Esophagus squamous epithelium (tissue), 5 donors: ENCODE measurements at regions not wholly inside any gene's neighbourhood (a gene's known extent, or its start where the extent isn't known, plus 50 kb on each side); places are given as distances from the start of the nearest gene placed in this dataset.

Experiments used
- DNase-seq: peaks from one replicate; lab custom pipeline; 2025; lab: John Stamatoyannopoulos, UW
- H3K27ac ChIP-seq, 4 donors: fragments of 200-600 bp; sonication (generic); one replicate each; pipeline ENCODE4 v1.5.1; 2016 to 2019; ENCODE audit warnings: mild to moderate bottlenecking in 1 of 4
- H3K27me3 ChIP-seq, 4 donors: fragments of 200-600 bp; sonication (generic); 1 replicate in 3 of 4; 2 replicates in 1 of 4; pipeline versions ENCODE4 v1.5.1 to v1.6.0; 2017 to 2021; ENCODE audit warnings: antibody characterized with exemption in 1 of 4
- H3K36me3 ChIP-seq, 3 donors: fragments of 200-600 bp; sonication (generic); one replicate each; pipeline ENCODE4 v1.5.1; 2016 to 2019
- H3K4me1 ChIP-seq, 3 donors: fragments of 200-600 bp; sonication (generic); one replicate each; pipeline ENCODE4 v1.5.1; 2017 to 2019
- H3K4me3 ChIP-seq, 4 donors: fragments of 200-600 bp; sonication (generic); 1 replicate in 3 of 4; 2 replicates in 1 of 4; pipeline ENCODE4 v1.5.1; 2016 to 2019; ENCODE audit warnings: mild to moderate bottlenecking in 2 of 4, moderate library complexity in 1 of 4
- H3K9me3 ChIP-seq, 3 donors: fragments of 200-600 bp; sonication (generic); one replicate each; pipeline ENCODE4 v1.5.1; 2016 to 2019
- POLR2A ChIP-seq, 4 donors: fragments of 450-650 bp; IDR thresholded peaks; one replicate each; pipeline ENCODE4 v1.6.1; 2017; ENCODE audit warnings: antibody characterized with exemption in 4 of 4, mild to moderate bottlenecking in 4 of 4, moderate library complexity in 3 of 4
- WGBS, 2 donors: methylation state at CpG; one replicate each; pipeline ENCODE4 v1.1.5; 2018; 5-methylcytosine and 5-hydroxymethylcytosine counted together
- intact Hi-C: fragments of 100-400 bp; cut with DNase I; formaldehyde crosslinking; loops from one replicate; pipeline ENCODE4 v1.15.0; 2022
- TF ChIP-seq, protein P1 (sequence below), 6 experiments: fragments of 450-650 bp in 4 of 6; fragments of 200-600 bp in 2 of 6; sonication (generic) in 2 of 6; IDR thresholded peaks; one replicate each; pipeline ENCODE4 v1.5.1; 2016 to 2019; ENCODE audit warnings: antibody characterized with exemption in 6 of 6, mild to moderate bottlenecking in 4 of 6, moderate library complexity in 4 of 6
- donor health status: DM: yes; HTN: yes; CAD: no.

- no peak overlapping the region for H3K4me3 ChIP-seq
- no peaks in the 10 kb centered on the region for H3K9me3 ChIP-seq
- no peak for TF ChIP-seq POLR2A (IDR thresholded peaks at IDR 0.05)
- TF ChIP-seq, protein P1, sequence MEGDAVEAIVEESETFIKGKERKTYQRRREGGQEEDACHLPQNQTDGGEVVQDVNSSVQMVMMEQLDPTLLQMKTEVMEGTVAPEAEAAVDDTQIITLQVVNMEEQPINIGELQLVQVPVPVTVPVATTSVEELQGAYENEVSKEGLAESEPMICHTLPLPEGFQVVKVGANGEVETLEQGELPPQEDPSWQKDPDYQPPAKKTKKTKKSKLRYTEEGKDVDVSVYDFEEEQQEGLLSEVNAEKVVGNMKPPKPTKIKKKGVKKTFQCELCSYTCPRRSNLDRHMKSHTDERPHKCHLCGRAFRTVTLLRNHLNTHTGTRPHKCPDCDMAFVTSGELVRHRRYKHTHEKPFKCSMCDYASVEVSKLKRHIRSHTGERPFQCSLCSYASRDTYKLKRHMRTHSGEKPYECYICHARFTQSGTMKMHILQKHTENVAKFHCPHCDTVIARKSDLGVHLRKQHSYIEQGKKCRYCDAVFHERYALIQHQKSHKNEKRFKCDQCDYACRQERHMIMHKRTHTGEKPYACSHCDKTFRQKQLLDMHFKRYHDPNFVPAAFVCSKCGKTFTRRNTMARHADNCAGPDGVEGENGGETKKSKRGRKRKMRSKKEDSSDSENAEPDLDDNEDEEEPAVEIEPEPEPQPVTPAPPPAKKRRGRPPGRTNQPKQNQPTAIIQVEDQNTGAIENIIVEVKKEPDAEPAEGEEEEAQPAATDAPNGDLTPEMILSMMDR (IDR thresholded peaks at IDR 0.05), result no peak
- no peak for DNase-seq
- H3K36me3 ChIP-seq, result no peaks in the 10 kb centered on the region
- H3K27me3 ChIP-seq, result no peaks in the 10 kb centered on the region
- peaks cover 0 to 36% (median 0%) of the 10 kb centered on the region in 3 donors for H3K4me1 ChIP-seq
- 73 to 82% methylated on average over 7 of the region's 8 CpGs for WGBS, 2 donors
- no peak overlapping the region for H3K27ac ChIP-seq
- intact Hi-C loops, result no loop called here
Measured at GRCh38 chr1:229098903-229099578, 171.9 kb upstream of the RAB4A start.

- DNase-seq, result no peak
- peaks cover 0 to 24% (median 0%) of the 10 kb centered on the region in 3 donors for H3K4me1 ChIP-seq
- H3K27me3 ChIP-seq, result no peaks in the 10 kb centered on the region
- H3K36me3 ChIP-seq, result no peaks in the 10 kb centered on the region
- intact Hi-C loops, result no loop called here
- TF ChIP-seq, protein P1 (IDR thresholded peaks at IDR 0.05), result no peak
- TF ChIP-seq POLR2A (IDR thresholded peaks at IDR 0.05), result no peak
- 52 to 62% methylated on average over 10 of the region's 10 CpGs for WGBS, 2 donors
- no peak overlapping the region for H3K27ac ChIP-seq
- no peaks in the 10 kb centered on the region for H3K9me3 ChIP-seq
- no peak overlapping the region for H3K4me3 ChIP-seq
Measured at GRCh38 chr1:229101011-229101871, 169.7 kb upstream of the RAB4A start.

DNA sequence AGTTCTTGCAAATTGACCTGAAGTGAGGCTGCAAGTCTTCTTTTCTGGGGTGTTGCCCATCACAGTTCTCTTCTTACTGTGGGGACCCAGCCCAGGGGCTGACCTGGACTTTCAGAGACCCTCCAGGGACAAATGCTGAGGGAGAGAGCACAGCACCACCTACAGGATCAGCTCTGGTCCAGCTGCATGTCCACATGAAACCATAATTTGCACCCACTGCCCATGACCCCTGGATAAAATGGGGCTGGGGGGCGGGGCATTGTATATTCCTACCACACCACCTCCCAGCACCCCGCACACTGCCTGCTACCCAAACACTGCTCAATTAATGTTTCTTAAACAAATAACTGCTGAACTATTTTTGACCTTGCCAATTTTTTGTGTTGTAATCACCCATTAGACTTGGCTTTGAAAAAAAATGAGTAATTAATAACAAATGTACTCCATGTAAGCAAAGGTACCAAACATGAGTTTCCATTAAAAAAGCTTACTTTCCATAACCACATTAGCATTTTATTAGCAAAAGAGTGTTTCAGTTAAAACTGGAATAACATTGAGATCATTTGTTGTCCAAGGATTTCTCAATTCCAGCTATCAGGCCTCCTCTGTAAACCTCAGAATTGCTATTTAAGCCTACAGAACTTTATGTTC, 168.0 kb upstream of the RAB4A start:
- DNase-seq, result no peak
- peaks cover 0 to 24% (median 0%) of the 10 kb centered on the region in 3 donors for H3K4me1 ChIP-seq
- no peak overlapping the region for H3K4me3 ChIP-seq
- no peaks in the 10 kb centered on the region for H3K36me3 ChIP-seq
- H3K9me3 ChIP-seq, result no peaks in the 10 kb centered on the region
- TF ChIP-seq POLR2A (IDR thresholded peaks at IDR 0.05), result no peak
- TF ChIP-seq, protein P1 (IDR thresholded peaks at IDR 0.05), result no peak
- H3K27ac ChIP-seq, result no peak overlapping the region
- intact Hi-C loops, result no loop called here
- H3K27me3 ChIP-seq, result no peaks in the 10 kb centered on the region
- WGBS, 2 donors, result 29 to 75% methylated on average over 2 of the region's 2 CpGs

DNA sequence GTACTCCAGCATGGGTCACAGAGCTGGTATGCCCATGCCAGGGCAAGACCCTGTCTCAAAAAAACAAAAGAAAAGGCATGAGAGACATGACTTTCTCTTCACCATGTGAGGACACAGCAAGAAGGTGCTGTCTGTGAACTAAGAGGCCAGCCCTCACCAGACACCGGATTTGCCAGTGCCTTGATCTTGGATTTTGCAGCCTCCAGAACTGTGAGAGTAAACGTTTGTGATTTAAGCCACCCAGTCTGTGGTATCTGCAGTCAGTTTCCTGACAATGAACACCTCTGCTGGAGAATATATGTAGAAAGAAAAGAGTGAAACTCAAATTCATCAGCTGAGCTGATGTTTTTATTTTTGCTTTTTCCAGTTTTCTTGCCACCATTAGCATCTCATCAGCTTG, 166.3 kb upstream of the RAB4A start:
- intact Hi-C loops, result no loop called here
- WGBS, 2 donors, result 65 to 93% methylated on average over 2 of the region's 2 CpGs
- no peak overlapping the region for H3K4me3 ChIP-seq
- no peak for TF ChIP-seq POLR2A (IDR thresholded peaks at IDR 0.05)
- TF ChIP-seq, protein P1 (IDR thresholded peaks at IDR 0.05), result no peak
- no peaks in the 10 kb centered on the region for H3K36me3 ChIP-seq
- H3K9me3 ChIP-seq, result no peaks in the 10 kb centered on the region
- H3K27ac ChIP-seq, result no peak overlapping the region
- H3K4me1 ChIP-seq, result peaks cover 0 to 24% (median 0%) of the 10 kb centered on the region in 3 donors
- DNase-seq, result no peak
- H3K27me3 ChIP-seq, result no peaks in the 10 kb centered on the region
